ENCODE measurements at regions not wholly inside any gene's neighbourhood (a gene's known extent, or its start where the extent isn't known, plus 50 kb on each side); places are given as distances from the start of the nearest gene placed in this dataset.

GRCh38 chr2:175326801-175327200, 145.3 kb upstream of the ATP5MC3 start:
- TF ChIP-seq YY1 (IDR thresholded peaks at IDR 0.05; ENCODE audit: low read depth): no peak
- no peak for TF ChIP-seq EGR1 (IDR thresholded peaks at IDR 0.05)
- no peak for TF ChIP-seq CREB1 (IDR thresholded peaks at IDR 0.05; ENCODE audit: low read depth)
- TF ChIP-seq RAD21 (IDR thresholded peaks at IDR 0.05; ENCODE audit: low read depth): no peak
- TF ChIP-seq FOXM1 (IDR thresholded peaks at IDR 0.05; ENCODE audit: borderline replicate concordance, low read depth): no peak
- no peak for TF ChIP-seq MAX (IDR thresholded peaks at IDR 0.05)
- no peak for TF ChIP-seq EP300 (IDR thresholded peaks at IDR 0.05; ENCODE audit: borderline replicate concordance)
- TF ChIP-seq CEBPB (IDR thresholded peaks at IDR 0.05): no peak
